Neural cell (in vitro differentiated cells): ENCODE measurements at regions not wholly inside any gene's neighbourhood (a gene's known extent, or its start where the extent isn't known, plus 50 kb on each side); places are given as distances from the start of the nearest gene placed in this dataset.
"Not testable (repeated sequence)": the region's sequence is repeated elsewhere in the genome, so short reads cannot be mapped to it uniquely, and the experiment has no call there.

Experiments used
- H2AFZ ChIP-seq: fragments of 200-600, 300-800 bp; sonication (generic), shearing (Covaris generic); 2 replicates; pipeline ENCODE4 v1.6.0; 2014; ENCODE audit warnings: low read depth, mild to moderate bottlenecking, antibody characterized with exemption, low read length, moderate library complexity
- H3F3A ChIP-seq: fragments of 200-600 bp; shearing (Covaris generic); 2 replicates; pipeline ENCODE4 v1.6.1; 2016; ENCODE audit warnings: mild to moderate bottlenecking, moderate library complexity, mixed read lengths, antibody characterized with exemption, low read length; ENCODE audit not compliant: insufficient read depth, poor library complexity, severe bottlenecking
- H3K27ac ChIP-seq: fragments of 200-600, 300-800 bp; sonication (generic), shearing (Covaris generic); 2 replicates; pipeline ENCODE4 v1.5.1; 2014; ENCODE audit warnings: mild to moderate bottlenecking, low read length, moderate library complexity
- H3K27me3 ChIP-seq: fragments of 300-800, 200-600 bp; sonication (generic), shearing (Covaris generic); 2 replicates; pipeline ENCODE4 v1.6.0; 2014; ENCODE audit warnings: mild to moderate bottlenecking, low read depth, low read length, moderate library complexity; ENCODE audit not compliant: insufficient read depth
- H3K36me3 ChIP-seq: fragments of 300-800, 200-600 bp; sonication (generic), shearing (Covaris generic); 2 replicates; pipeline ENCODE4 v1.5.1; 2014; ENCODE audit warnings: mild to moderate bottlenecking, antibody characterized with exemption, low read length, moderate library complexity; ENCODE audit not compliant: insufficient read depth
- H3K4me2 ChIP-seq: fragments of 300-800, 200-600 bp; sonication (generic), shearing (Covaris generic); 2 replicates; pipeline ENCODE4 v1.6.0; 2014; ENCODE audit warnings: mild to moderate bottlenecking, low read length
- H3K4me3 ChIP-seq: fragments of 300-800, 200-600 bp; sonication (generic), shearing (Covaris generic); 2 replicates; pipeline ENCODE4 v1.5.1; 2014; ENCODE audit warnings: mild to moderate bottlenecking, low read length, moderate library complexity
- H3K79me2 ChIP-seq: fragments of 200-600 bp; shearing (Covaris generic); replicated peaks from 2 replicates; pipeline ENCODE4 v1.6.0; 2014; ENCODE audit warnings: mild to moderate bottlenecking, low read length, moderate library complexity; ENCODE audit not compliant: insufficient read depth
- H3K9ac ChIP-seq: fragments of 300-800, 200-600 bp; sonication (generic), shearing (Covaris generic); 2 replicates; pipeline ENCODE4 v1.6.1; 2016; ENCODE audit warnings: mild to moderate bottlenecking, low read length, mixed read lengths
- H3K9me2 ChIP-seq: fragments of 200-600 bp; shearing (Covaris generic); 2 replicates; pipeline ENCODE4 v1.6.1; 2016; ENCODE audit warnings: mild to moderate bottlenecking, low read length, mixed read lengths; ENCODE audit not compliant: insufficient read depth
- H3K9me3 ChIP-seq: fragments of 200-600, 300-800 bp; sonication (generic), shearing (Covaris generic); 2 replicates; pipeline ENCODE4 v1.6.1; 2016; ENCODE audit warnings: mild to moderate bottlenecking, mixed run types, low read length, moderate library complexity, mixed read lengths
- H4K20me1 ChIP-seq: fragments of 200-600 bp; shearing (Covaris generic); 2 replicates; pipeline ENCODE4 v1.6.1; 2016; ENCODE audit warnings: mild to moderate bottlenecking, mixed run types; ENCODE audit not compliant: insufficient read depth
- CTCF ChIP-seq: fragments of 450-650 bp; IDR thresholded peaks from 2 replicates; pipeline ENCODE4 v1.5.1; 2014; ENCODE audit warnings: antibody characterized with exemption, mild to moderate bottlenecking, moderate library complexity; ENCODE audit not compliant: poor library complexity, severe bottlenecking
- EP300 ChIP-seq: fragments of 450-650 bp; conservative IDR thresholded peaks from 2 replicates; pipeline ENCODE4 v1.6.1; 2014; ENCODE audit warnings: antibody characterized with exemption, mild to moderate bottlenecking, moderate library complexity; ENCODE audit not compliant: poor library complexity, severe bottlenecking
- EZH2 ChIP-seq: fragments of 200-600, 300-800 bp; shearing (Covaris generic), sonication (generic); IDR thresholded peaks from 2 replicates; pipeline ENCODE4 v1.6.1; 2014; ENCODE audit warnings: antibody characterized with exemption, low read length, borderline replicate concordance, mild to moderate bottlenecking; ENCODE audit not compliant: insufficient read depth, poor library complexity, severe bottlenecking
- MXI1 ChIP-seq: fragments of 450-650 bp; conservative IDR thresholded peaks from 2 replicates; pipeline ENCODE4 v1.6.1; 2014; ENCODE audit warnings: antibody characterized with exemption, mild to moderate bottlenecking; ENCODE audit not compliant: poor library complexity, severe bottlenecking
- POLR2AphosphoS5 ChIP-seq: IDR thresholded peaks from 2 replicates; pipeline ENCODE4 v1.6.1; 2012
- RAD21 ChIP-seq: fragments of 450-650 bp; conservative IDR thresholded peaks from 2 replicates; pipeline ENCODE4 v1.6.1; 2014; ENCODE audit warnings: antibody characterized with exemption, mild to moderate bottlenecking, moderate library complexity
- SMC3 ChIP-seq: fragments of 450-650 bp; conservative IDR thresholded peaks from 2 replicates; pipeline ENCODE4 v1.6.1; 2014; ENCODE audit warnings: antibody characterized with exemption, mild to moderate bottlenecking, moderate library complexity; ENCODE audit not compliant: poor library complexity
- TAF1 ChIP-seq: IDR thresholded peaks from 2 replicates; pipeline ENCODE4 v1.6.1; 2012; ENCODE audit warnings: low read depth
- TF ChIP-seq, protein P1 (sequence below): IDR thresholded peaks from 2 replicates; pipeline ENCODE4 v1.6.1; 2012; ENCODE audit warnings: borderline replicate concordance

- no peaks in the 10 kb centered on the region for H3K27me3 ChIP-seq
- no peak overlapping the region for H3K27ac ChIP-seq
- H3K9ac ChIP-seq = no peak overlapping the region
- H3F3A ChIP-seq = no peaks in the 10 kb centered on the region
- no peak overlapping the region for H2AFZ ChIP-seq
- no peaks in the 10 kb centered on the region for H3K9me3 ChIP-seq
- H3K9me2 ChIP-seq = no peaks in the 10 kb centered on the region
- no peak overlapping the region for H3K4me3 ChIP-seq
- H4K20me1 ChIP-seq = no peaks in the 10 kb centered on the region
- no peak overlapping the region for H3K4me2 ChIP-seq
- TF ChIP-seq RAD21 (no peak), CTCF (no peak), EZH2 (no peak), TAF1 (no peak), MXI1 (no peak), POLR2AphosphoS5 (no peak), SMC3 (no peak), EP300 (no peak)
- TF ChIP-seq, protein P1, sequence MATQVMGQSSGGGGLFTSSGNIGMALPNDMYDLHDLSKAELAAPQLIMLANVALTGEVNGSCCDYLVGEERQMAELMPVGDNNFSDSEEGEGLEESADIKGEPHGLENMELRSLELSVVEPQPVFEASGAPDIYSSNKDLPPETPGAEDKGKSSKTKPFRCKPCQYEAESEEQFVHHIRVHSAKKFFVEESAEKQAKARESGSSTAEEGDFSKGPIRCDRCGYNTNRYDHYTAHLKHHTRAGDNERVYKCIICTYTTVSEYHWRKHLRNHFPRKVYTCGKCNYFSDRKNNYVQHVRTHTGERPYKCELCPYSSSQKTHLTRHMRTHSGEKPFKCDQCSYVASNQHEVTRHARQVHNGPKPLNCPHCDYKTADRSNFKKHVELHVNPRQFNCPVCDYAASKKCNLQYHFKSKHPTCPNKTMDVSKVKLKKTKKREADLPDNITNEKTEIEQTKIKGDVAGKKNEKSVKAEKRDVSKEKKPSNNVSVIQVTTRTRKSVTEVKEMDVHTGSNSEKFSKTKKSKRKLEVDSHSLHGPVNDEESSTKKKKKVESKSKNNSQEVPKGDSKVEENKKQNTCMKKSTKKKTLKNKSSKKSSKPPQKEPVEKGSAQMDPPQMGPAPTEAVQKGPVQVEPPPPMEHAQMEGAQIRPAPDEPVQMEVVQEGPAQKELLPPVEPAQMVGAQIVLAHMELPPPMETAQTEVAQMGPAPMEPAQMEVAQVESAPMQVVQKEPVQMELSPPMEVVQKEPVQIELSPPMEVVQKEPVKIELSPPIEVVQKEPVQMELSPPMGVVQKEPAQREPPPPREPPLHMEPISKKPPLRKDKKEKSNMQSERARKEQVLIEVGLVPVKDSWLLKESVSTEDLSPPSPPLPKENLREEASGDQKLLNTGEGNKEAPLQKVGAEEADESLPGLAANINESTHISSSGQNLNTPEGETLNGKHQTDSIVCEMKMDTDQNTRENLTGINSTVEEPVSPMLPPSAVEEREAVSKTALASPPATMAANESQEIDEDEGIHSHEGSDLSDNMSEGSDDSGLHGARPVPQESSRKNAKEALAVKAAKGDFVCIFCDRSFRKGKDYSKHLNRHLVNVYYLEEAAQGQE = no peak
- no peaks in the 10 kb centered on the region for H3K79me2 ChIP-seq
- no peaks in the 10 kb centered on the region for H3K36me3 ChIP-seq
Measured at GRCh38 chr3:82558081-82558480, 796.6 kb upstream of the GBE1 start.

- Histone ChIP-seq H3K9me2 (no peaks in the 10 kb centered on the region), H4K20me1 (no peaks in the 10 kb centered on the region), H3K4me2 (no peak overlapping the region), H3K79me2 (no peaks in the 10 kb centered on the region), H3K27me3 (no peaks in the 10 kb centered on the region), H3K4me3 (no peak overlapping the region), H3K9ac (no peak overlapping the region), H3K27ac (no peak overlapping the region), H3F3A (no peaks in the 10 kb centered on the region), H3K9me3 (no peaks in the 10 kb centered on the region), H3K36me3 (no peaks in the 10 kb centered on the region), H2AFZ (no peak overlapping the region)
- TF ChIP-seq MXI1 = no peak
- TF ChIP-seq TAF1 = no peak
- no peak for TF ChIP-seq POLR2AphosphoS5
- TF ChIP-seq CTCF = no peak
- TF ChIP-seq, protein P1 = no peak
- no peak for TF ChIP-seq EP300
- no peak for TF ChIP-seq SMC3
- no peak for TF ChIP-seq EZH2
- TF ChIP-seq RAD21 = no peak
Measured at GRCh38 chr3:82556113-82556512, 794.7 kb upstream of the GBE1 start.

- H3F3A ChIP-seq, H3K4me2 ChIP-seq, H3K36me3 ChIP-seq, H3K4me3 ChIP-seq, H2AFZ ChIP-seq, H3K27me3 ChIP-seq, H4K20me1 ChIP-seq, H3K79me2 ChIP-seq, H3K27ac ChIP-seq, H3K9me3 ChIP-seq, H3K9ac ChIP-seq, H3K9me2 ChIP-seq: not testable (repeated sequence)
Measured at GRCh38 chr3:82542556-82542955, 781.1 kb upstream of the GBE1 start.
